ENCODE measurements at regions not wholly inside any gene's neighbourhood (a gene's known extent, or its start where the extent isn't known, plus 50 kb on each side); places are given as distances from the start of the nearest gene placed in this dataset.

DNA sequence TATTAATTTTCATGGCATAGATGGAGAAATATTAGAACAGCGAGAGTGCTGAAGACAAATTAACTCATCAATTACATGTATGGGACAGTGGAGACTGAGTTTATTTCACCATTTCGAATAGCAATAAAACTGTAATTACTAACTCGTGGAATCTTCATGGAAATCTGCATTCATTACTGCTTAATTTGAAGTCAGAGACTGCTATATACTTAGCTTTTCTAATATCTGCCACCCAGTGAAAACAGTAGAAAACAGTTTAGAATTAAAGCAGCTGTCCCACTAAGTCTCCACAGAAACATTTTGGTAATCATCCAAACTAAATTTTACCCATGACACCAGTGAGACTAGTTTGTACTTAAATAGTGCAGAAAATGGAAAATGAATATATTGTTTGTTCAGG is 56.8 kb downstream of the IZUMO3 start:
- DNase-seq (ENCODE audit: low spot score), result no peak

DNA sequence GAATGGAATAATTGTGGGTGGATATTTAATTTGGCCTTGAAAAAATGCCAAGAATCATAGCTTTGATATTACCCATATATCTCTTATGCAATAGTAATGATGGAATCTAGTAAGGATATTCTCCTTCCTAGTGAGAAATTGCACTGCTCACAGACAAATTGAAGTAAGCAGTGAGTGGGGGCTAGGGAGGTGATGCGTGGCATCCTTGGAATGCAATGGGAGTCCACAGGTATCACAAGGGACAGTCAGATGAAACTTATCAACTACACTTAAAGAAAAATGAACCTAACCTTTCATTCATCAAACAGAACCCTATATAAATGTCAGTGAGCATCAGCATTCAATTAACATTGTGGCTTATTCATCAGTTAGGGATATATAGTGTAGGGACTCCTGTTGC is 57.8 kb downstream of the IZUMO3 start:
- no peak for DNase-seq (ENCODE audit: low spot score)

- DNase-seq (ENCODE audit: low spot score), result no peak
Measured at GRCh38 chr9:24487250-24487861, 58.3 kb downstream of the IZUMO3 start.

- DNase-seq (ENCODE audit: low spot score), result no peak
Measured at GRCh38 chr9:24479361-24480059, 66.2 kb downstream of the IZUMO3 start.

DNA sequence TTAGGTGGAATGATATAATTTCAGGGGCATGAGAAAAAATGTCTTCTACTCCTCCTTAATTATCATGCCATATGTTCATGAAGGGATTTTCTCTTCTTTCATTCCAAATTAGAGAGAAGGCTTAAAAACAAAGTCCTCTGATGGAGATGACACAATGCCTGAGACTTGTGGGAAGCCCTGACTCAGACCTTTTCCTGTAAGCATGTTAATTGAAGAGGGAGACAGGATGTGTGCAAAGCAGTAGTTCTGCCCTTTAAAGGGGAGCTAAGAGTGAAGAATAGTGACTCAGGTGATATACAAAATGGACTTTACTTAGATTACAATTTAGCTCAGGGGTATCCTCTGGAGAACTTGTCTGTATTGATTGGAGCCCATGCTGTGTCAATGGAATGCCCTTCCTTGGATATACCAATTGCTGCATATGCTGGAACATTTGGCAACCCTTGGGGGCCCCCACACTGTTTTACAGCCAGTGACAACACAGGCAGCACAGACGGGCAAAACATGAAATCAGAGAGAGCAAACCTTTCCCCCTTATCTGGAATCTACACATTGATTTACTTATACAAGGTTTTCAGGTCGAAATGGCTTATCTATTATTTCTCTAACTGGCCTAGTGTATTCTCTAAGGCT is 81.3 kb downstream of the IZUMO3 start:
- DNase-seq (ENCODE audit: low spot score), result no peak

- no peak for DNase-seq (ENCODE audit: low spot score)
Measured at GRCh38 chr9:24462951-24463350, 82.7 kb downstream of the IZUMO3 start.

DNA sequence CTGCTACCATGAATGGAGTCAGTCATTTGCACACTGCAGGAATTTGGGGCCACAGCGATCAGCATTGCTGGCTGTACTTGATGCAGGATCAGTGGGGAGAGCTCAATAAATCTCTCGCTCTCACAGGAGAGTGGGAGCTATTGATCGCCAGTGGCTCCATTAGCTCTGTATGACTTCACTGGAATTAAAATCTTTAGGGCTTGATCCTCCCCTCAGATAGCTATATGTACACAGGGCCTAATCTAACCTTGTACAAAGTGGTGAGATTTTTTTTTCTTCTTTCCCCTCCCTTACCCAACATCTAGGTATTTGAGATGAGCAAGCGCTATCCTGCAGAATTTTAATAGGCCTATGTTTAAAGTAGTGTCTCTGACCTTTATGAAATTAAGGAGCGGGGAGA is 84.9 kb downstream of the IZUMO3 start:
- no peak for DNase-seq (ENCODE audit: low spot score)

DNA sequence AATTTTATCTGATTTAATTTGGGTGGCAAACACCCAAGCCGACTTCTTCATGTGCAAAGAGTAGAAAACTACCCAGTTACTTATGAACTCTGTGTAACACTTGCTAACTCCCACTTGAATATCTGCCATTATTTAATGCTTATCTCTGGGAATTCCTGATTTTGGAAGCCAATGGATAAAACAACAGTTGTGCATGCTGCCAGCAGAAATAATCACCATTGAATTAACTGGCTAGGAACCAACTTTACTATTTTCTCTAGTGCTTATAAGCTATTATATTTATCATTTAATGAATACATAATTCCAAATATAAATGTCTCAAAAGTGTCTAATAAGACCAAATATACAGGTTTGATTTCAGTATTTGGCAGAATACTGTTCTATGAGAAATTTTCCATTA is 85.7 kb downstream of the IZUMO3 start:
- no peak for DNase-seq (ENCODE audit: low spot score)

- DNase-seq (ENCODE audit: low spot score), result no peak
Measured at GRCh38 chr9:24451346-24451745, 94.4 kb downstream of the IZUMO3 start.

DNA sequence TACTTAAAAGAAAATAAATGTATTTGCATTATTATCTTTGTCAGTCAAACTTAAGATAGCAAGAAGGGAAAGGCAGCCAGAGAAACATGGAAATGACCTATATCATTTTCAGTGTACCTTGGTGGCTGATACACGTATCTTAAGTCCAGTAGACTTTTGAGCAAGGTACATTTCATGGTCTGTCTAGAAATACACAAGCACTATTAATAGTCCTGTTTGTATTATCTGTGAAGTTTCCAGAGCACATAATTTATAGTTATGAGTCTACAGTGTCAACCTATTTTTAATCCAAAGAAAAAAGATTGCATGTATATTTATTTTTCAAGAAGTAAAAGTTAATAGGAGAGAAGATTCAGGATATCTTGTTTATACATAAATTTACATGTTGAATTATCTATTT is 95.7 kb downstream of the IZUMO3 start:
- DNase-seq (ENCODE audit: low spot score), result no peak

DNA sequence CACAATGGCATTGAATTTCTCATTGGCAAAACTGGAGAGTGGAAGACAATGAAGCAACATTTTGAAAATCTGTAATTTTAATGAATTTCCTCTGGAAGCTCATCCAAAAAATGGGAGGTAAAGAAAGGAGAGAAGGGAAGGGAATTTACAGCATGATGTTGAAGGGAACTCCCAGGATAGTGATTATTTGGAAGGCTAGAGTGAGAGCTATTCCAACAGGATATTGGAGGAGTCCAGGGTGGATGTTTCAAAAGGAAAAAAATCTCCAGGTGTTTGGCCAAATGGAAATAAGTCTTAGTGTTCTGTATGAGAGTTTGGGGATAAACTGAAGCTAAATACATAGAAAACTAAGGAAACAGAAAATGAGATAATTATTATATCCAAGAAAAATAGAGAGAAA is 106.2 kb downstream of the IZUMO3 start:
- DNase-seq (ENCODE audit: low spot score), result no peak

DNA sequence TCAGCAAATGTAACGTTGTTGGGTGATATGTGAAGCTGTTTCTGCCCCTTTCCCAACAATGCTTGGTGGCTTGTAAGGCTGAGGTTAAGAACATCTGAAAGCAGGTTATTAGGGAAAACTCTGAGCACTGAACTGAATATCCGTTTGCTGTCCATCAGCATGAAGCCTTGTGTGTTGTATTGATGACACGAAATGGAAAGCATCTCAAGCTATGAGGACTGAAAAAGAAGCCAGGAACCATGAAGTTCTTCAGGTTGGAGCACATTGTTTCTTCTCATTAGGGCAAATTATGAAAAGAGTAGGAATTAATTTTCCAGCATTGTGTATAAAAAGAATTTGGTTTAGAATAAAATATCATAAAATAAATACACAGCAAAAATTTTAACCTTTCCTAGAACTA is 106.8 kb downstream of the IZUMO3 start:
- no peak for DNase-seq (ENCODE audit: low spot score)

DNA sequence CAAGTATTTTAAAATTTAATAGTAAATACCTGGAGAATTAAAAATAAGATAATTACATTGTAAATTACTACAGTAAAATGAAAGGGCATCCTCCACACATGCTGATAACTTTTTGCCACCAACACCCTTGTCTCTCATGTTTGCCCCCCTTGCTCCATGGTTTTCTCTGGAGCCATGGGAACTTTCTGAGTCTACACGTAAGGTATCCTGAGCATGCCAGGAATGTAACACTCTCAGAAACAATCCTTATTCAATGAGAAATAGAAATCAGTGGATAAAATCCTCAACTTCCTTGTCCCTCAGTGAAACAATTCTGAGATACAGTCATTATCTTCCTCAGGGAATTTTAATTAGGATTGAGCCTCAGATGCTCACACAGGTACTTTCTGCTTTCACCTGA is 108.9 kb downstream of the IZUMO3 start:
- no peak for DNase-seq (ENCODE audit: low spot score)

DNA sequence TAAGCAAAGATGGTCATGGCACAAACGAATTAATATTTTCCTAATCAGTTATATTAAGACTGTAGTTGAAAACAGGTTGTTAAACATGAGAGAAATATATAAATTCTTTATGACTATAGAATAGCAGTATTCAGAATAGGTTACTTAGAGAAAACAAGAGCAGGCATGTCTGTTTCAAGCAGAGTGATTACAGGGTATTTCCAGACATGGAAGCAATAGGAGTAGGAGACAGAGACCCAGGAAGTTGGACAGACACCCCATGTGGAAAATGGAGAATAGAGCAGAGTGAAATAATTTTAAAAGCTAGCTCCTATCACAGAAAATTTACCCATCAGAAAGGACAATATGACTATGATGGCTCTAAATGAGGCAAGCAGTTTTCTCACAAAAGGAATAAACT is 111.5 kb downstream of the IZUMO3 start:
- no peak for DNase-seq (ENCODE audit: low spot score)

- no peak for DNase-seq (ENCODE audit: low spot score)
Measured at GRCh38 chr9:24416136-24416535, 129.6 kb downstream of the IZUMO3 start.

DNA sequence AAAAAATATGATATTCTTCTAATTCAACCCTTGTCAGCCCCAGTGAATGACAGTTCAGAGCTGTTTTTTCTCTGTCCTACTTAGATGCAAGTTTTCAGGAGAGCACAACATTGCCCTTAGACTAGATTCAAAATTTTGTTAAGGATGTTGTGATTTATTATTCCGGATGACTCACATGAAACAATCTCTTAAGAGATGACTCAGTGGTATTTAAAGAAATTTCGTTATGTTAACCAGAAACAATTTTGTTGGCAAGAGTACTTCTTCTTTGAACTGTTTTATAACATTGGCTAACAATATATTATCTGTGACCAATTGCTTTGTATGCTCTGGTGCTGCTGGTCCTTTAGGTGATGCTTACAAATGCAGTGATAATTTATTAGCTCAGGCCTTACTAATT is 132.0 kb downstream of the IZUMO3 start:
- no peak for DNase-seq (ENCODE audit: low spot score)

DNA sequence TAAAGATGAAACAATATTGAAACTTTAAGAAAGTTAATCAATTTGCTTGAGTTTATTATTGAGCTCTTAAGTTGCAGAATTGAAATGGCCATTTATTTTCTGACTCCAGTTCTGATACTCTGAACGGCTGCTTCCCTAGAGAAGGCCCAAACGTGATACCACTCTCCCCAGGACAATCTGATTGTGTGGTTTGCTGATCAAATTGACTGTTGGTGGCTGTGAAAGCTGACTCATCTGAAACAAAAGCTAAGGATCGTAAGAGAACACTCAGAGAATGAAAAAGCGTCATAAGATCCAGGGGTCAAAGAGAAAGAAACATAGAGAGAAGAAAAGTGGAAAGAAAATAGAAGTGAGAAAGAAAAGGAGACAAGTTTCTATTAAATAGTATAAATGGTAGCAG is 147.2 kb downstream of the IZUMO3 start:
- no peak for DNase-seq (ENCODE audit: low spot score)

- DNase-seq (ENCODE audit: low spot score), result no peak
Measured at GRCh38 chr9:24391095-24391494, 154.6 kb downstream of the IZUMO3 start.

GRCh38 chr9:24385077-24385476 is 160.6 kb downstream of the IZUMO3 start:
- DNase-seq (ENCODE audit: low spot score), result no peak

- DNase-seq (ENCODE audit: low spot score), result no peak
Measured at GRCh38 chr9:24382566-24382965, 163.1 kb downstream of the IZUMO3 start.

DNA sequence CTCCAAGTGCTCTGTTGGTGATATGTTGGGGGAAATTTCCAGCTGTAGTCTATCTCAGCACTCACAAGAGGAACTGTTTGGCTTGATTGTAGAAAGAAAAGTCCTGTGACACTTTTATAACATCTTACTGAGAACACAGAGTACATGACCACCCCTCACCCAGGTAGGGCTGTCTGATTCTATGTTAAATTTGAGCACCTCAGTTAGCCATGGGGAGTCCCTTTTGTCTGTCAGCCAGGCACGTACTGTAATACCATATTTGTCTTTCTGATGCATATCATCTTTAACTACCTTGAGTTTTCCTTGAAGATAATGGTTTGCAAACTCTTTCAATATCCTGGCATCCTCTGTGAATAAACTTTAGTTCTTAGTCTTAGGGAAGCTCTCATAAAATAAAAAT is 164.5 kb downstream of the IZUMO3 start:
- no peak for DNase-seq (ENCODE audit: low spot score)

DNA sequence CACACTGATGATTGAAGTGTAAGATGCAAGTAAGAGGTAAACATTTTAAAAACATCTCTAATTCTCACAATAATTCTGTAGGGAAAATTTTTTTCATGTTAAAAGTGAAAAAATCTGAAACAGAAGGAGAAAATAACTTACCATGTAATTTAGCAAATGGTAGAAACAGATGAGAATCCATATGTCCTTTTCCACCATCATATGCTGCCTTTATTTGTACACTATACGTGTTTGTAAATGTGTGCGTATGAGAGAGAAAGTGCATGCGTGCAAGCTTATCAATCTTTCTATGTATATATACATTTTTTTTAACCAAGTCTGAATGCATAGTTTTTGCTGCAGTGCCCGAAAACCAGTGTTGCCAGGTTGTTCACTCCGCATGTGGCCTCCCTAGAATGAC is 186.7 kb downstream of the IZUMO3 start:
- no peak for DNase-seq (ENCODE audit: low spot score)

DNA sequence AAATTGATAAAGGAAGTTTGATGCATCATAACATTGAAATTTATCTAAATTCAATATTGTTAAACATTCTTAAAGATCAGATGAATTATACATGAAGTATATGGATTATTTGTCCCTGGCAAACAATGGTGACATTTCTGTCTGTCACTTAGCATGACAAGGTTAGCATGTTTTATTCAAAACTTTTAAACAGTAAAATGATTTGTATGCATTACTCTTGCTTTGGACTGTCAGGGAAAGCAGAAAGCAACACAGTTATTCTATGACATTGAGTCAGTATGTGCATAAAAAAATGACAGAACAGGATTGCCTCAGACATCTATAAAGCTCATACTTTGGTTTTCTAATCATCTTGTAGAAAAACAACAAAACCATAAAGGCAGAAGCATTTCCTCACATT is 193.7 kb downstream of the IZUMO3 start:
- no peak for DNase-seq (ENCODE audit: low spot score)

Data from SK-N-DZ (cell line).